ENCODE measurements at regions not wholly inside any gene's neighbourhood (a gene's known extent, or its start where the extent isn't known, plus 50 kb on each side); places are given as distances from the start of the nearest gene placed in this dataset.
"Not testable (repeated sequence)": the region's sequence is repeated elsewhere in the genome, so short reads cannot be mapped to it uniquely, and the experiment has no call there.

- Histone ChIP-seq H3K27ac (no peak overlapping the region), H3K4me3 (no peak overlapping the region), H3K27me3 (no peaks in the 10 kb centered on the region), H3K36me3 (no peaks in the 10 kb centered on the region), H3K4me1 (no peaks in the 10 kb centered on the region), H3K9me3 (no peaks in the 10 kb centered on the region)
- intact Hi-C loops (cut with DNase I): no loop called here
- TF ChIP-seq CTCF (IDR thresholded peaks at IDR 0.05) (no peak), POLR2A (IDR thresholded peaks at IDR 0.05) (no peak)
- DNase-seq (ENCODE audit: extremely low spot score in 2 of 2): no peak
Measured at GRCh38 chr4:10781805-10782204, 97.2 kb upstream of the CLNK start.

GRCh38 chr4:10780803-10781202, 96.2 kb upstream of the CLNK start:
- intact Hi-C loops (cut with DNase I); H3K27me3 ChIP-seq; DNase-seq (ENCODE audit: extremely low spot score in 2 of 2); H3K4me3 ChIP-seq; H3K9me3 ChIP-seq; H3K27ac ChIP-seq; H3K36me3 ChIP-seq; H3K4me1 ChIP-seq: not testable (repeated sequence)

GRCh38 chr4:10775132-10775531, 90.6 kb upstream of the CLNK start:
- DNase-seq (ENCODE audit: extremely low spot score in 2 of 2); H3K27ac ChIP-seq; H3K4me1 ChIP-seq; H3K9me3 ChIP-seq; intact Hi-C loops (cut with DNase I); H3K36me3 ChIP-seq; H3K4me3 ChIP-seq; H3K27me3 ChIP-seq: not testable (repeated sequence)

GRCh38 chr4:10773656-10774055, 89.1 kb upstream of the CLNK start:
- DNase-seq (ENCODE audit: extremely low spot score in 2 of 2): no peak
- no peaks in the 10 kb centered on the region for H3K4me1 ChIP-seq
- no peak overlapping the region for H3K4me3 ChIP-seq
- H3K9me3 ChIP-seq: no peaks in the 10 kb centered on the region
- no peaks in the 10 kb centered on the region for H3K36me3 ChIP-seq
- no peaks in the 10 kb centered on the region for H3K27me3 ChIP-seq
- intact Hi-C loops (cut with DNase I): no loop called here
- TF ChIP-seq POLR2A (IDR thresholded peaks at IDR 0.05): no peak
- TF ChIP-seq CTCF (IDR thresholded peaks at IDR 0.05): no peak
- no peak overlapping the region for H3K27ac ChIP-seq

- TF ChIP-seq CTCF (IDR thresholded peaks at IDR 0.05) (no peak), POLR2A (IDR thresholded peaks at IDR 0.05) (no peak), POLR2AphosphoS5 (IDR thresholded peaks at IDR 0.05; ENCODE audit: insufficient read depth in 1 of 2, low read depth in 1 of 2) (no peak)
Measured at GRCh38 chr4:10773010-10773409, 88.4 kb upstream of the CLNK start.

GRCh38 chr4:10765386-10765785, 80.8 kb upstream of the CLNK start:
- Histone ChIP-seq H3K27ac (no peak overlapping the region), H3K36me3 (no peaks in the 10 kb centered on the region), H3K9me3 (no peaks in the 10 kb centered on the region), H3K4me3 (no peak overlapping the region), H3K4me1 (no peaks in the 10 kb centered on the region), H3K27me3 (no peaks in the 10 kb centered on the region)
- TF ChIP-seq CTCF (IDR thresholded peaks at IDR 0.05) (no peak), POLR2AphosphoS5 (IDR thresholded peaks at IDR 0.05; ENCODE audit: insufficient read depth in 1 of 2, low read depth in 1 of 2) (no peak)
- DNase-seq (ENCODE audit: extremely low spot score in 2 of 2): no peak
- intact Hi-C loops (cut with DNase I): no loop called here

More at GRCh38 chr4:10773010-10773409, 88.4 kb upstream of the CLNK start:
- no peaks in the 10 kb centered on the region for H3K36me3 ChIP-seq
- DNase-seq (ENCODE audit: extremely low spot score in 2 of 2): no peak
- H3K27me3 ChIP-seq: no peaks in the 10 kb centered on the region
- no peaks in the 10 kb centered on the region for H3K9me3 ChIP-seq
- H3K27ac ChIP-seq: no peak overlapping the region
- no peak overlapping the region for H3K4me3 ChIP-seq
- H3K4me1 ChIP-seq: no peaks in the 10 kb centered on the region
- intact Hi-C loops (cut with DNase I): no loop called here
